ENCODE measurements at regions not wholly inside any gene's neighbourhood (a gene's known extent, or its start where the extent isn't known, plus 50 kb on each side); places are given as distances from the start of the nearest gene placed in this dataset.

DNA sequence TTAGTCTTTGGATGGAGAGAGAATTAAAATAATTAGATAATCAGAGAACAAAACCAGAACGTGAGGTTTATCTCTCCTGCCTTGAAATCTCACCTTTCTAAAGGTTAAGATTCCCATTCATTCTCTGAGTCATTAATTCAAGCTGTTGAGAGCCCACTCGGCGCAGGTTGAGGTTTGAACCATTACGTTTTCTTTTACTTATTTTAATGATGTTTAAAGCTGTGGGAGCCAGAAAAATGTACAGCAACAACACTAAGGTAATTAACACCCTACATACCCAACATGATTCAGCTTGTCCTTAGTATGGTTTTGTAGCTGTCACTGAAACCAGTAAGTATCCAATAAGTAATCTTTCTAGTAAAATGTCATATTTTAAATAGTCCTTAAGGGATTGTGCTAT lies 153.0 kb upstream of the ANK3 start:
- no peak for DNase-seq
- Histone ChIP-seq H3K27me3 (replicated peaks) (no peaks in the 10 kb centered on the region), H3K27ac (no peak overlapping the region), H3K4me3 (ENCODE audit: low read depth, low read length) (no peak overlapping the region), H3K36me3 (replicated peaks) (no peaks in the 10 kb centered on the region)
- TF ChIP-seq CTCF (IDR thresholded peaks at IDR 0.05; ENCODE audit: low read depth, low read length, missing control alignments), result no peak
- in situ Hi-C loops (cut with HindIII; ENCODE audit: low pct_ligation_motif_present, low sequenced_read_pairs), result no loop called here

DNA sequence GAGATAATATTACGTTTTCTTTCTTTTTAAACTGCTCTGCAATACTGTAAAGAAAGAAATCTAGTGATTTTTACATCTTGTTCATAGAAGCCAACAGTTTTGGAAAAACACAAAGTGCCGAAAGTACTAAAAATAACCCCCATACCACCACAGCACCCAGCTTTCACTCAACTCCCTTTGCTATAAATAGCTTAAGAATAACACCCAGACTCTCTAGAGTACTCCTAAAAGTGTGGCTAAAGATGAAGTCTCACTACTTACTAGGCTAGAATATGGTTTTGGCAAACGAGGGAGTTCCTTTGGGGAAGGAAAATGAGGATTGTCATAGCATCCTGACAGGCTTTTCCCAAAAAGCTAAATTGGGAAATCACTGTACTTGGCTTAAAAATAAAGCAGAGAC lies 151.8 kb upstream of the ANK3 start:
- H3K4me3 ChIP-seq (ENCODE audit: low read depth, low read length), result no peak overlapping the region
- in situ Hi-C loops (cut with HindIII; ENCODE audit: low pct_ligation_motif_present, low sequenced_read_pairs), result no loop called here
- no peaks in the 10 kb centered on the region for H3K36me3 ChIP-seq (replicated peaks)
- TF ChIP-seq CTCF (IDR thresholded peaks at IDR 0.05; ENCODE audit: low read depth, low read length, missing control alignments), result no peak
- DNase-seq, result no peak
- H3K27ac ChIP-seq, result no peak overlapping the region
- H3K27me3 ChIP-seq (replicated peaks), result no peaks in the 10 kb centered on the region

GRCh38 chr10:60537697-60538096 lies 148.0 kb upstream of the ANK3 start:
- no peak overlapping the region for H3K4me3 ChIP-seq (ENCODE audit: low read depth, low read length)
- in situ Hi-C loops (cut with HindIII; ENCODE audit: low pct_ligation_motif_present, low sequenced_read_pairs), result no loop called here

DNA sequence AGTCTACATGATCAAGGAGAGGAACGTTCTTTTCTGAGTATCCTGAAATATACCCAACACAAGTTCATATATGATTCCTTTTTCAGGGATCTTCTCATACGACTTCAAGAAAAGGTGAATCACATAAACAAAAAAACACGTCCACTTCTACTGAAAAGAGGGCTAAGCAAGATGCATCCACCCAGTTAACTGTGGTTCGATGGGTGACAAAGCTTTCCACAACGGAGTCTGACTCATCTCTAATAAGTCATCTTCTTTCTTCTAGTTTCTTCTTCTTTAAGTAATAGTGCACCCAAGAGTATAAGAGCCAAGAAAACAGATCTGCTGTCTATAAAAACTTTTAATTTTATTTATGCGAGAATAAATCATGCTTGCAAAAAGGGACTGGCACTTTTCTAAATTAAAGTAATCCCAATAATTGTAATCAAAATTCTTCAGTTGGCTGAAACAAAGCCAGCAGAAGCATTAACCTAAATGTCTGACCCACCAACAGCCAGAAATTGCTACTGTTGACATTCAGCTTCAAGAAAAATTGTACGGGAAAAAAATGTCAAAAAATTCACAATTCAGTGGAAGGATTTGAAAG lies 146.9 kb upstream of the ANK3 start:
- in situ Hi-C loops (cut with HindIII; ENCODE audit: low pct_ligation_motif_present, low sequenced_read_pairs), result no loop called here
- no peak overlapping the region for H3K4me3 ChIP-seq (ENCODE audit: low read depth, low read length)
- DNase-seq, result peak; percentile 69
- no peak overlapping the region for H3K27ac ChIP-seq
- TF ChIP-seq CTCF (IDR thresholded peaks at IDR 0.05; ENCODE audit: low read depth, low read length, missing control alignments), result no peak
- H3K27me3 ChIP-seq (replicated peaks), result no peaks in the 10 kb centered on the region
- no peaks in the 10 kb centered on the region for H3K36me3 ChIP-seq (replicated peaks)

More at GRCh38 chr10:60537697-60538096, 148.0 kb upstream of the ANK3 start:
- DNase-seq, result no peak
- H3K36me3 ChIP-seq (replicated peaks), result no peaks in the 10 kb centered on the region
- no peak for TF ChIP-seq CTCF (IDR thresholded peaks at IDR 0.05; ENCODE audit: low read depth, low read length, missing control alignments)
- no peak overlapping the region for H3K27ac ChIP-seq
- no peaks in the 10 kb centered on the region for H3K27me3 ChIP-seq (replicated peaks)

GRCh38 chr10:60535427-60535826 lies 145.8 kb upstream of the ANK3 start:
- no peaks in the 10 kb centered on the region for H3K27me3 ChIP-seq (replicated peaks)
- no peak overlapping the region for H3K27ac ChIP-seq
- H3K4me3 ChIP-seq (ENCODE audit: low read depth, low read length), result no peak overlapping the region
- no peak for TF ChIP-seq CTCF (IDR thresholded peaks at IDR 0.05; ENCODE audit: low read depth, low read length, missing control alignments)
- in situ Hi-C loops (cut with HindIII; ENCODE audit: low pct_ligation_motif_present, low sequenced_read_pairs), result no loop called here
- no peaks in the 10 kb centered on the region for H3K36me3 ChIP-seq (replicated peaks)
- no peak for DNase-seq

- DNase-seq, result no peak
- Histone ChIP-seq H3K4me3 (ENCODE audit: low read depth, low read length) (no peak overlapping the region), H3K36me3 (replicated peaks) (no peaks in the 10 kb centered on the region), H3K27me3 (replicated peaks) (no peaks in the 10 kb centered on the region), H3K27ac (no peak overlapping the region)
- TF ChIP-seq CTCF (IDR thresholded peaks at IDR 0.05; ENCODE audit: low read depth, low read length, missing control alignments), result no peak
- in situ Hi-C loops (cut with HindIII; ENCODE audit: low pct_ligation_motif_present, low sequenced_read_pairs), result no loop called here
Measured at GRCh38 chr10:60534761-60535389, 145.2 kb upstream of the ANK3 start.

Measured in brain microvascular endothelial cell (primary cell).